GM21515 (cell line): ENCODE measurements at regions not wholly inside any gene's neighbourhood (a gene's known extent, or its start where the extent isn't known, plus 50 kb on each side); places are given as distances from the start of the nearest gene placed in this dataset.

Source experiments
- ATAC-seq: cut with Tn5 transposase; IDR thresholded peaks from one replicate; pipeline ENCODE4 v1.9.1; 2021; ENCODE audit not compliant: unreplicated experiment

- no peak for ATAC-seq
Observed at GRCh38 chr12:88955531-88955930, 375.3 kb upstream of the KITLG start.

DNA sequence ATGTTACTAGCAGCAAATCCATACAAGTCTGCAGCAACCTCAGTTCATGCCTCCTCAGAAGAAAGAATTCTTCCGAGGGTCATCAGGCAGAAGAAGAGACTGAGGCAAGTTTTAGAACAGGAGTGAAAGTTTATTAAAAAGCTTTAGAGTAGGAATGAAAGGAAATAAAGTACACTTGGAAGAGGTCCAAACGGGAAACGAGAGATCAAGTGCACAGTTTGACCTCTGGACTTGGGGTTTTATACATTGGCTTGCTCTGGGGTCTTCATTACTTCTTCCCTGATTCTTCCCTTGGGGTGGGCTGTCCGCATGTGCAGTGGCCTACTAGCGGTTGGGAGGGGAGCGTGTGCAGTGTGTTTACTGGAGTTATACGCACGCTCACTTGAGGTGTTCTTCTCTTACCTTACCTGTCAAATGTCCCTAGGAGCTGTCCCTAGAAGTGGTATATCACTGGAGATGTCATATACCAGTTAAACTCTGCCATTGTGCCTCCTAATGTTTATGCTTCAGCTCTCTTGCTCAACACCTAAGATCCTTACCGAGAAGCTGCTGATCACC lies 372.8 kb upstream of the KITLG start:
- ATAC-seq, result no peak

GRCh38 chr12:88952562-88952942 lies 372.3 kb upstream of the KITLG start:
- ATAC-seq, result no peak

DNA sequence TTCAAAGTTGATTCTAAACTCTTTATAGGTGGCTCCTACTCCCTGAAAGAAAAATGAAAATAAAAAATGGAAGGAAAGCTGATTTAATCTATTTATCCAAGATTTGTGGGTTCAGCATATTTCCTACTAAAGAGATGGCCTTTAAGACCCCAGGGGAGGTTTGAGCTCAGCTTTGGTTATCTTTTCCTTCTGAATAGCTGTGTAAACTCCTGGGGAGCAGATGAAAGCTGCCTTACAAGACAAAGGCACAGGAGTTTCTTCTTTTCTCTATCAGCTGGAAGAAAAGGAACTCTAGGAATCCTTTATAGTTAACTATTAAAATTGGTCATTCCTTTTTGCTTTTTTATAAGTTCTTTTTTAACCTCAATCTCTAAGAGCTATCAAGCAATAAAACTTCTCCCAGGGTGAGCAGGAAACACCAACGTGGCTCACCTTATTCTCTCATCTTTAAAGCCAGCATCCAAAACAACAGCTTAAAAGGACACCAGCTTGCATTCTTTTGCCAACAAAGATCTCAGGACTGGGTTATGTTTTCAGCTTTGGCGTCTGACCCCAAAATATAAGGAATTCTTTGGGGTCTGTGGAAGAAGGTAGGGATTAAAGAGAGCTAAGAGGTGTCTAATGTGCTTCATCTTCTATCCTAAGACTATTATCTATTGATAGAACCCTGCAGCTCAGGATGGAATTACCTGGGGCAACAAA lies 371.7 kb upstream of the KITLG start:
- no peak for ATAC-seq

DNA sequence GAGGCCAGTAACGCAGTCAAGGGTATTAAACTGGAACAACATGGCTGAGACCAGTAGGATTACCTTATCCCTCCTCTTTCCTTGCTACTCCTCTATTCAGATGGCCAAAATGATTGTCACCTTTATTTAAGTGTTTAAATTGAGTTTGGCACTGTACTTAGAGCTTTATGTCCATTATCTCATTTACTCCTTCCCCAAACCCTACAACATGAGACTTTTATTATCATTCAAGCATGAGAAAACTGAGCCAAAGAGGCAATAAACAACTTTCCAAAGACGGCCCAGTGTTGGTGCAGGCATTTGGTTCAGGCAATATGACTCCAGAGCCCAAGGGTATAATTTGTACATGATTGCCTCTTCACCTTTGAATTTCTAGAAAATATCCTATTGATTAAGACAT lies 370.9 kb upstream of the KITLG start:
- ATAC-seq, result no peak

GRCh38 chr12:88947486-88948043 lies 367.3 kb upstream of the KITLG start:
- no peak for ATAC-seq

DNA sequence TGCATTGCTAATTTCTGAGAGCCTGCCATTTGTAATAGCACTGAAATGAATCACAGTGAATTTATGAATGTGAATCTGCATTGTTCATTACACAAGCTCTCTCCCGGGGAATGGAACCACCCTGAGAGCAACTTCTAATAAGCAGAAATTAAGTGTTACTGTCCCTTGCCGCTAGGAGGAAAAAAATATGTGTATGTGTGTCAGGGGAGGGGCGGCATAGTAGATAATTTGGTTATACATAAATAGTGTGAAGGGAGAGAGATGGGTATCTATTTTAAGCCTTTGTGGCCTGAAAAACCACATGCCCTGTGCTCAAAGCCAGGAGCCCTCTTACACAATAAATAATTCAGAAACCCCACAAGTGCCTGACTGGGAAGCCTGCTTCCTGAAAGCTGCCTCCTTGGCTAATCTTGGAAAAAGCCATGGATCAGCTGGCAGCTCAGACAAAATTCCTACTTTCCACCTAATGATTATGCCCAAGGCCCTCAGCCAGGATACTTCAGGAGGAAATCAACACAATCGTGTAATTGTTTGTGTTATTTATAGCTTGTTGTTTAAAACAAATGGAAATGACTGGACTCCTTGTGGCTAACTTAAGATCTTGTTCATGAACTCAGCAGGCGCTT lies 366.2 kb upstream of the KITLG start:
- ATAC-seq, result no peak

- no peak for ATAC-seq
Observed at GRCh38 chr12:88945051-88945732, 364.9 kb upstream of the KITLG start.

GRCh38 chr12:88944397-88944796 lies 364.1 kb upstream of the KITLG start:
- no peak for ATAC-seq

GRCh38 chr12:88940854-88941253 lies 360.6 kb upstream of the KITLG start:
- ATAC-seq, result no peak

DNA sequence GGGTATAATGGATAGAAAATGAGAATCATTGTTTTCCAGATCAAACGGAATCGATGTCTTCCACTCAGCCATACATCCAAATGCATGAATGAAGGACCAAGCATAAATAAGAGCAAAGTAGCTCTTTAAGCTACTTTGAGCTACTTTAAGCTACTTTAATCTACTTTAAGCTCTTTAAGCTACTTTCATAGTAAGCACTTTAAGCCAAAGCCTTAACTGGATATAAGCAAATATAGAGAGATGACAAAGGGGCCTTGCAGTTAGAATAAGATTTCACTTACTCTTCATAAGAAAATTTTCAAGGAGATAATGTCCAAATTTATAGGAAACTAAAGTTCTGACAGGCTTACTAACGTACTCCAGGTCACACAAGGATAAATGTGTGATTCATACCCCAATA lies 355.6 kb upstream of the KITLG start:
- ATAC-seq, result no peak

- ATAC-seq, result no peak
Observed at GRCh38 chr12:88934163-88934747, 354.0 kb upstream of the KITLG start.

GRCh38 chr12:88932457-88932856 lies 352.2 kb upstream of the KITLG start:
- ATAC-seq, result no peak

DNA sequence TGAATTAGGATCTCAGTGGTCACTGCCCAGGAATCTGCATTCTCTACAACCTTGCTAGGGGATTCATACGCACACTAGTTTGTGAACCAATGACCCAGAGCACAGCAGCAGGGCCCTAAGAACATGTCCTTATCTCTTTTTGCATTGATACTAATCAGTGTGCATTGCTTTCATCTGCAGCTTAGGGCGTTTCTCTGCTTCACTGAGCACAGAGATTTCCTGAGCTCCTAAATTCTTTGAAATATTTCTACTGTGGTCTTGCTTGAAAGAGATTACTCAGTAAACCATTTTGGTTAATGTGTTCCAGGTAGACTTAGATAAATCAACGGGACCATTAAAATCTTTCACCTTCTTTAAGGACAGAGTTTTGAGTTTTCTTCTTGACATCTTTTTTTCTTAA lies 351.3 kb upstream of the KITLG start:
- no peak for ATAC-seq

GRCh38 chr12:88925454-88925853 lies 345.2 kb upstream of the KITLG start:
- ATAC-seq, result no peak

DNA sequence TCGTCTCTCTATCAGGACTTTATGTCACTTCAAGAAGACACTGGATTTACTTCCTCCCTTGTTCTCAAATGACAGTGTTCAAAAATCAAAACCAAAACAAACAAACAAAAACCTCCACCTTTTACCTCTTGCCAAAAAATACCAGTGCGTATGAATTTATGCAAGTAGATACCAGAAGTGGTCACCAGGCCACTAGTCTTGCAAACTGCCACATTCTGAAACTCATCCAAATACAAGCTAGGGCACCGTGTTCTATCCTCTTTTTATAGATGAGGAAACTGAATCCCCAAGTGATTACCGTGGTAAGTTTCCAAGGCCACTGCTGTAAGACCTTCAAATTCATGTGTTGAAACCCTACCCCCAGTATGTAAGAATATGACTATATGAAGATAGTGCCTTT lies 343.9 kb upstream of the KITLG start:
- ATAC-seq, result no peak

- ATAC-seq, result no peak
Observed at GRCh38 chr12:88923631-88924030, 343.4 kb upstream of the KITLG start.

GRCh38 chr12:88922816-88923215 lies 342.5 kb upstream of the KITLG start:
- ATAC-seq, result no peak

DNA sequence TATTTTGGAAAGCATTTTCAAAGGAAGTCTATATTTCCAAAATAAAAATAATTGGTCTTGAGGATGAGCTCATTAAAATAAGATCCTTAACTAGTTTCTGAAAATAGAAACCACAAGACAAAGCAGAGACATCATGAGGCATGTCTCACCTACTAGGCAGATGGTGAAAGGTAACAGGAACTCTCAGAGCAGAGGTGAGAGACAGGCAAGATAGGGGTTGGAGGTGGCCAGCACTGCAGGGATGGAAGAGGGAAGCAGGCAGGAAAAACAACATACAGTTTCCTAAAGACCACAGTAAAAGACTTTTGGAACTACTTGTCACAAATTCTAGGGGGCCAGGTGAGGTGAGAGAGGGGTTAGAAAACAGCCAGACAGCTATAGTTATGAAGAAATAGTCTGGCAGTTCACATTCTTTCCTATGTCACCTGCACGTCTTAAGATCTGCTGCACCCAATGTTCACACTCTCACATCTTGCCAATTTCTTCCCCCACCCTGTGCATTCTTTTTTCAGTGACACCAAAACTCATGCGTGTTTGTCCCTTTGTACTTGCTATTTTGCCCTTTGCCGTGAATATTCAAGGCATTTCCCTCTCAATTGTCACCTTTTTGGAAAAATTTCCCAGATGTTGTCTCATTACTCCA lies 341.7 kb upstream of the KITLG start:
- ATAC-seq, result no peak

- ATAC-seq, result no peak
Observed at GRCh38 chr12:88921434-88921833, 341.2 kb upstream of the KITLG start.

GRCh38 chr12:88918161-88918560 lies 337.9 kb upstream of the KITLG start:
- no peak for ATAC-seq
